GM21360 (cell line): ENCODE measurements at regions not wholly inside any gene's neighbourhood (a gene's known extent, or its start where the extent isn't known, plus 50 kb on each side); places are given as distances from the start of the nearest gene placed in this dataset.
"Not testable (repeated sequence)": the region's sequence is repeated elsewhere in the genome, so short reads cannot be mapped to it uniquely, and the experiment has no call there.

ENCODE experiments used
- ATAC-seq: cut with Tn5 transposase; IDR thresholded peaks from one replicate; pipeline ENCODE4 v1.9.1; 2021; ENCODE audit warnings: mild to moderate bottlenecking, moderate library complexity; ENCODE audit not compliant: unreplicated experiment

DNA sequence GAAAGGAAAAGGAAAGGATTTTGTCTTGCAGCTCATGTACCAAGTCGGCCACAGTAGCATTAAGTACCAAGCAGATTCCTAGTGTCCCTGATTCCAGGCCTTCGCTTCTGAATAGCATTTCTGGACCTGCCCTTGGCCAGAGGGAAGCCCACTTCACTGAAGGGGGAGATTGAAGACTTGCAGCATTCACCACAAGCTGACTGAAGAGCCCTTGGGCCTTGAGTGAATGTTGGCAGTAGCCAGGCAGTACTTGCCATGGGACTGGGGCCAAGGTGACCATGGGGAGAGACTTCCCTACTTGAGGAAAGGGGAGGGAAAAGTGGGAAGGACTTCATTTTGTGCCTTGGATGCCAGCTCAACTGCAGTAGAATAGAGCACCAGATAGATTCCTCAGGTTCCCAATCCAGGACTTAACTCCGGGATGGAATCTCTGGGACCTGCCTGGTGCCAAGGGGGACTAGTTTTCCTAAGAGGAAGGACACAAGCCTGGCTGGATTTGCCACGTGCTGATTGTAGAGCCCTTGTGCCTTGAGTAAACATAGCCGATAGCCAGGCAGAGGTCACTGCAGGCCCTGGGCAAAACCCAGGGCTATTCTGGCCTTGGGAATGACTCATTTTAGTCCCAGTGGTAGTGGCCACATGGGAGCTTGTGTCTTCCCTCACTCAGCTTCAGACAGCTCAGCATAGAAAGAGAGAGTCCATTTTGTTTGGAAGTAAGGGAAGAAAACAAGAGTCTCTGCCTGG is 141.7 kb upstream of the KCND2 start:
- no peak for ATAC-seq

DNA sequence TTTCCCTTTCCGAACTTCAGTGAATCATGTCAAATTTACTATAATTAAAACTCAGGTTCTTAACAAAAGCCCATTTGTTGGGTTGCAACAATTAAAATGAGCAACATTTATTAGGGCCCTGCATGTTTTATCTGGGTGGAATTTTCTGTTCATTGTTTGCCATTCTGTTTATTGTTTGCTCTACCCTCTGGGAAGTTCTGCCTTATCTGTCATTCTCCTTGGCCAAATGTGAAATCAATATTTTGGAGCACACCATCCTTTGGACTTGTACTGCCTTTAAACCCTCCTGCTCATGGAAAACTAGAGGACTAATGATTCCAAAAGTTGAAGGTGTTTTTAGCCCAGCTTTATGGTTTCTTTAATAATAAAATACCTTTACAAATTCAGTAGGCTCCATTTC is 134.5 kb upstream of the KCND2 start:
- no peak for ATAC-seq

DNA sequence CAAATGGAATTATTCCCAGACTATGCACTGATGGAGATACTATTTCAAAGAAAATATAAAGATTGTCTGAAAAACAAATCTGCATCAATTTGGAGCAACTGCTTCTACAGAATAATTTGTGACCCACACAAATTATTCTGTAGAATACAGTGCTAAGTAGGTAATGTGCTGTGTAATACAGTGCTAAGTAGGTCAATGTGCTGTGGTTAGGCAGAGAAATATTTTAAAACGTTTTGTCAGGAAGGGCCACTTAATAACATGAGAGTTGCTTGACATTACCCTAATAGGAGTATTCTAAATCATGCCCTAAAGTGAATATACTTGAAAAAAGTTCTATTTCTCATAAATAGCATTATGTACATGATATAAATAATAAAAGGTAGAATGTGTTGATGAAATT is 116.5 kb upstream of the KCND2 start:
- no peak for ATAC-seq

DNA sequence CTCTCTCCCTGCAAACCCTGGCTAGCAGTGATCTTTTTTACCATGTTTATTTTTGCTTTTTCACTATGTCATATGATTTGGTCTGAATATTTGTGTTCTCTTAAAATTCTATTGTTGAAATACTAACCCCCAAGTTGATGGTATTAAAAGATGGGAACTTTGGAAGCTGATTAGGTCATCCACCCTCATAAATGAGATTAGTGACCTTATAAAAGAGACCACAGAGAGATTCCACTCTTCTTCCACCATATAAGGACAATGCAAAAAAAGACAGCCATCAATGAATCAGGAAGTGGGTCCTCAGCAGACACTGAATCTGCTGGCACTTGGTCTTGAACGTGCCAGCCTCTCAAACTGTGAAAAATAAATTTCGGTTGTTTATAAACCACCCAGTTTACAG is 112.8 kb upstream of the KCND2 start:
- ATAC-seq = no peak

DNA sequence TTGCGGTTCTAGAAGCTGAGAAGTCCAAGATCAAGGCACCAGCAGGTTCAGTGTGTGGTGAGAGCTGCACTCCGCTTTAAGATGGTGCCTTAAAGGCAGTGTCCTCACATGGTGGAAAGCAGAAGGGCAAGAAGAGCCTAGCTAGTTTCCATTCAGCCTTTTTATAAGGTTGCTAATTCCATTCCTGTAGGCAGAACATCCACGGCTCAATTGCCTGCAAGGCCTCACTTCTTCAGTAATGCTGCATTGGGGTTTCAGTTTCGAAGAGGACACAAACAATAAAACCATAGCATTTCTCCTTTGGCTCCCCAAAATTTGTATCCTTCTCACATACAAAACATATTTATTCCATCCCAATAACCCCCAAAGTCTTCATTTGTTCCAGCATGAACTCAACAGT is 109.5 kb upstream of the KCND2 start:
- no peak for ATAC-seq

DNA sequence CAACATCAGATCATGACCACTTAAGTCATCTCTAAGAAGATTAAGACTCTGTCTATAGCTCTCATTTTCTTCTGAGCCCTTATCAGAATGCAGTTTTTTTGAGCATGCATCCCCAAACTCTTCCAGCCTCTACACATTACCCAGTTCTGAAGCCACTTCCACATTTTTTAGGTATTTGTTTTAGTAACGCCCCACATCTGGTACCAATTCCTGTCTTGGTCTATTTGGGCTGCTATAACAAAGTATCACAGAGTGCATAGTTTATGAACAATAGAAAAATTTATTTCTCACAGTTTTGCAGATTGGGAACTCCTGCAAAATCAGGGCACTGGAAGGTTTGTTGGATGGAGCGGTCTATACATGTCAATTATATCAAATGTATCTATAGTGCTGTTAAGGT is 107.7 kb upstream of the KCND2 start:
- ATAC-seq = no peak

DNA sequence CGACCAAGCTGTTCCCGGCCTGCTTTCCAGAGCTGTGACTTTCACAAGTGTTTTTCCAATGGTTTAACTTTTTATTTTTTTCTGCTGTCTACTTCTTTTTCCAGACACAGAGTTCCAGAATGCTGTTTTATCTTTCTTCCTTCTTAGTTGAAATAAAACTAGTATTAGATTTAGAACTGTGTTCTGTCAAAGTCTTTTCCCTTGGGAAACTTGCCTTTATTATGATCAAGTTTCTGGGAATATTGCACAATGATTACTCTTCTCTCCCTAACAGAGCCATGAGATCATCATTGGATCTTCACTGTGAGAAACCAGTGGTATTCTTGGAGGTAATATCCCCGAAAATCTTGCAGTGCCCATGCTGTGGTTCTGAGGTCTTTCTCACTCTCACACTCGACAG is 104.9 kb upstream of the KCND2 start:
- no peak for ATAC-seq

DNA sequence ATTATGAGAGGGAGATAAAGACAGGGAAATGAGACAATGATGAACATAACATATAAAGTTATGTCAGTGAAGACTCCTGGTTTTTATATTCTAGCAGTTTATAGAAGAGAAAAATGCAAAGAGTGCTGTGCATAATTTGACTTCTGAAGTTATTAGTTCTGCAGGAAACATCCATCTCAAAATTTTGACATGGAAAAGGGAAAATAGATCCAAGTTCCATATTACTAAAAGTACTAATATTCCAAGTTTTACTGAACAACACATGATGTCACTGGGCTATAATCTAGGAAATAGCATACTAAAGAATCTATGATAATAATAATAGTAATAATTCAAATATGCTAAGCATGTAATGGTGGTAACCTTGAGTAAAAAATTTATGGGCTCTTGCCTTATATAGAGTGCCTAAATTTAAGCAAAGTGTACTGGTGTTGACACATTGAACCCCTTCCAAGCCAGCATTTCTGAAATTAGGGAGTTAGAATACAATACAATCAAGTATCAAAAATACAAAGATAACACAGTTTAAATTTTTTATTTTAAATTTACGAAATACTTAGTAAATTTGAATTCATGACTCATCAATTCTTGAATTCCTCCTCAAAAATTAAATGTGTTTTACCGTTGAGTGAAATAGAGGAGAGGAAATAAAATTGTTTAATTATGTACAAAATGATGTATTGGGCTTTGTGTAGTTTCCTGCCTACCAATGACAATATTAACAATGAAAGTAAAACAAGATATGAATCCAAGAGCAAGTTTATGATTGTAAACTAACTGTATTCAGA is 102.8 kb upstream of the KCND2 start:
- no peak for ATAC-seq

DNA sequence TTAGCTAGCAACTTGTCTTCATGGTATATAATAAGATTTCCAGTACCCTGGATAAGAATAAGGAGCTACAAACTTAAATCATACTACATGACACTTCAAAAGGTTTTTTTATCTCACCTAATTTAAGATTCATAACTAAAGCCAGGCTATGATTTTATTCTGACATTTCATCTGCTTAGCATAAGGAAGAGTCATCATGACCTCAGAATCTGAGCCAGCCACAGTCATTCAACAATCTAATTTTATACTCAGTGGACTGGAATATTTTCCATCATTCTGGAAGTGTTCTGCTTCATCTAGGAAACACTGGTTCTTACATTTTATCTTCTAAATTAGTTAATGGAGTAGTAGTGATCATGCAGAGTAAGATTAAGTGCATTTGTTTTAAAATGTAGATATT is 102.1 kb upstream of the KCND2 start:
- no peak for ATAC-seq

DNA sequence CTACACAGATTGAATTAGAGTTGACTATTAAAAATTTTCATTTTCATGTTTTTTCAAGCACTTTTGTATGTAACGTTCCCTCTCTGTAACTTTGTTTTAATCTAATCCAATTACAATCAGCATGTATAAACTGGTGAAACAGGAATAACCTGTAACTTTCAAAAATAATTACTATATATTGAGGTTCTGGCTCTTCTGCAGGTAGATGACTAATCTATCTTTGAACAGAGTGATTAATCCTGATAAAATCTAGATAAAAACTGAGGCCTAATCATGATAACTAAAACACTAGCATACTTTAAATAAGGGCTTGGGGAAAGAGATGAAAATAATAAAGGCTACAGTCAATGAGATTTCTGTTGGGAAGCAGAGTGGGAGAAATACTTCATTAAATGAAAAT is 101.6 kb upstream of the KCND2 start:
- no peak for ATAC-seq

DNA sequence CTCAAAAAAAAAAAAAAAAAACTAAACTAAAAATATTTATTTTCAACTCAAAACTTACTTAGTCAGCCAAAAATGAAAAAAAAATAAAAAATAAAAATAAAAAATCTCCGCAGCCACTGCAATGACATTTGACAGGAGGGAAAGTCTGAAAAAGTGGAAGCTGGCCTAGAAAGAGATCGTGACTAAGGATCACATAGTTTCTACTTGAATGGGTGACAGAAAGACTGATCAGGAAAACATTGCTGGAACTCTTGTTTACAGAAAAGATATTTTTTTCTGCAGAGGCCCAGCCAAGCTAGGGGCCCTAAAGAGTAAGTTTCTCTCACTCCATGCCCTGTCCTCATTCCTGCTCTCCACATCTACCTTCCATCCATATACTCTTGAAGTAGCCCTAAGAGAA is 92.8 kb upstream of the KCND2 start:
- ATAC-seq = no peak

DNA sequence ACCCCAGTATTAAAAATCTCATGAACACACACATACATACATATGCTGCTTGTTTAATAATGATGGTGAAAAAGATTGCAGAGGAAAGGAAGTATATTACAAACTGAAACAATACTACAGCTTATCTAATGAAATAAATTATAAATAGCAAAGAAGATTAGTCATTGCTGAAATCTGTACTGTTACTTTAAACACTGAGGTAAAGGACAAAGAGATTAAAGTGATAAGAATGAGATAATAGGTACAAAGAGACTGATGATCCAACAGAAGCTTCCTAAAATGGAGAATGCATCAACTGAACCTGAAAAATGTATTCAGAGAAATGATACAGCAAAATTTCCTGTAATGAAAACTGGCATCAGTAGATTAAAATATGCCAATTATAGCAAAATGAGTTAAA is 91.5 kb upstream of the KCND2 start:
- ATAC-seq = no peak

DNA sequence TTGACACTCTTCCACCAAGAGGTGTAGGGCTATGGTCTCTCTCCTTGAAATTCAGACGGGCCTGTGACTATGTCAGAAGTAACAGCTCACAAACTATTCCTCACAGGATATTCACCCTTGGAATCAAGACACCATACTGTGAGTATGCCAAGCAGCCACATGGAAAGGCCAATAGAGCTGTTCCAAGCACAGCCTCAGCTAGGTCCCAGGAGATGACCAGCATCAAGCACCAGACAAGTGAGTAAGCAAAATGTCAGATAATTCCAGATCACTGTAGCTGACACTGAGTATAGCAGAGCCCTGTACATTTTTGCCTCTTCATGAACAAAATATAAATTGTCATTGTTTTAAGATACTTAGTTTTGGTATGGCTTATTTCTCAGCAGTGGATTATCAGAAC is 88.1 kb upstream of the KCND2 start:
- no peak for ATAC-seq

DNA sequence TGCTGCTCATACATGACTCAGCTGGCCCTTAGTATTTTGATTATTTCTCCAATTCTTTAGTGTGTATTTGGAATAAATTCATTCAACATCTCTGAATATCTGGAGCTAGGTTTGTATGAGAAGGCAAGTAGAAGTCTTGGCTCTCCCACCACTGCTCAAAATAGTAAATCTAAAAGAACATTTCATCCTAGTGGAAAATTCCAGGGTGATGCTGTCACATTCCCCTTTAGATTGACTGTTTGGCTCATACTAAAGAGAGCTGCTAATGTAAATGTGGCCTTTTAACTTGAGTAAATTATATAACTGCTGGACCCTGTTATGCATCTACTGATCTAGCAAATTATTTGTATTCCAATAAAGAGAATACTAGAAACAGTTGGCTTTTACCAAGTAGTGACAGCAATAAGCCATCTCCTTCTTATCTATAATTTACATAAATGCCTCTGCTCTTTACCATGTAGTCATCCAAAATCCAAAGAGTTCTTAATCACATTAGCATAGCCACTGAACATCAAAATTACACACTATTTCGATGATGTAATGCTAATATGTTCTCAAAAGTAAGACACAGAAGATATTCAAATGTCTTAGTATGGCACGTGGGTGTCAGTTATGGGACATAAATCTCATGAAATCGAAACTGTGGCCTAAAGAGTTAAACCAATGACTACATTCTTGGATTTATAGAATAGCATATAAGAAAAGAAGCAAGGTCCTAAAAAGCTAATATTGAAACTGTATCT is 86.9 kb upstream of the KCND2 start:
- no peak for ATAC-seq

DNA sequence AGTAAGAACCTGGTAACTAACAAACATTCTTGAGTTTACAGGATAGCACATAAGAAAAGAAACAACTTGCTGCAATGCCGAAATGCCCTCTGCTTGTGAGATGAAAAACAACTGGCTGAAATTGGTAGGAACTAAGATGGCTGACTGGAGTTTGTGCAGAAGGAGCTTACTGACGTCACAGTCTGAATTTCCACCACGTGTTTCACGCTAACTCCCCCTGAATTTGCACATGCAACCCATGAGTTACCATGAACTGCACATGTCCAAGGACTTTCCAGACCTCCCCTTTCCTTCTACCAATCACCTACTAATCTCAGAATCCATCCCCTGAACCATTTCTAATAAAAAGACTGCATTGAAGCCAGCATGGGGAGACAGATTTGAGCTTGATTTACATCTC is 86.3 kb upstream of the KCND2 start:
- ATAC-seq = no peak

DNA sequence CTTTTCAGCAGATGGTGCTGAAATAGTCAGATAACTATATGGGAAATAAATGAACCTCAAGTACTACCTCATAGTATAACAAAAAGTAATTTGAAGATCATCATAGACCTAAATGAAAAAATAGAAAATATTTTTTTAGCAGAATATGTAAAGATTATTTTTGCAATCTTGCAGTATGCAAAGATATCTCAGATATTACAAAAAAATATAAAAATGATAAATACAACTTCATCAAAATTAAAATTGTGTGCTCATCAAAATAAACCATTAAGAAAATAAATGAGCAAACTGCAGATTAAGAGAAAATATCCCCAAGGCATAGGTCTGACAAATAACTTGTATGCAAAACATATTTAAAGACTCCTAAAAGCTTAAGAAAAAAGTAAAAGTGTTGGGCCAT is 83.4 kb upstream of the KCND2 start:
- ATAC-seq = no peak

DNA sequence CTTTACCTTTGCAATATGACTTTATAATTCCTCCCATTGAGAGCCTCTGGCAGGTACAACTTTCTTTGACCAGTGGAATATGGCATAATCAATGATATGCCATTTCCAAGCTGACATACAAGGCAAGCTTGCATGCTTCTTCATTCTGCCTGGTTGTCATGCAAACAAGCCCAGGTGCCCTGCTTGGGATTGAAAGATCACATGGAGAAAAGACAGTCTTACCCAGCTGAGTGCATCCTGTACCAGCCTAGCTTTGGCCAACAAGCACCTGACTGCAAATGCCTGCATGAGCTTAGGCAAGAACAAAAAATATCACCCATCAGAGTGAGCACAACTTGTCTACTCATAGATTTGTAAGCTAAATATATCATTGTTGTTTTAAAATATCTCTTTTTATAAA is 82.9 kb upstream of the KCND2 start:
- ATAC-seq = no peak

DNA sequence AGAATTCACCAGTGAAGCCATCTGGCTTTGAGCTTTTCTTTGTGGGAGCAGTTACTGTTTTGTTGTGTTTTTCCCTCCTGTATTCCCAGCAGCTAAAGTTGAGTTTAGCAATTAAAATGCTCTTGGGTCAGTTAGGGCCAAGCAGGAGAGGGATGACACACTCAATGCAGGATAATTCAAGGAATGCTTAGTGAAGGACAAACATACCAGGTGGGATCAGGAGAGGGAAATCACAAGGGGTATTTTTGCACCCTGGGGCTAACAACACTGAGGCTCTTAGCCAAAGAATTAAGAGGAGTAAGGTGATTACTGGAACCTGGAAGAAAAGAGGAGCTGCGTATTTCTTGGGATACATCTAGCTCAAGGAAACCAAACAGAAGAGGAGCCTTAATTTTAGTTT is 82.4 kb upstream of the KCND2 start:
- no peak for ATAC-seq

DNA sequence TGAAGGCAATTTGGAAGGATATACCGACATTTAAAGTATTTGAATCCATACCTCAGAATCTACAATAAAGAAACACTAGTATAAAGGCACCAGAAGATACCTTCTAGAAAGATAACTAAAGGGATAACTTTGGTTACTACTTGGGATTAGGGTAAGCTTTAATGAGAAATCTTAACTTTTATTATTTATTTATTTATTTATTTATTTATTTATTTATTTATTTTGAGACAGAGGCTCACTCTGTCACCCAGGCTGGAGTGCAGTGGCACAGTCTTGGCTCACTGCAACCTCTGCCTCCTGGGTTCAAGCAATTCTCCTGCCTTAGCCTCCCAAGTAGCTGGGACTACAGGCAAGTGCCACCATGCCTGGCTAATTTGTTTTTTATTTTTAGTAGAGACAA is 81.6 kb upstream of the KCND2 start:
- not testable (repeated sequence) for ATAC-seq

DNA sequence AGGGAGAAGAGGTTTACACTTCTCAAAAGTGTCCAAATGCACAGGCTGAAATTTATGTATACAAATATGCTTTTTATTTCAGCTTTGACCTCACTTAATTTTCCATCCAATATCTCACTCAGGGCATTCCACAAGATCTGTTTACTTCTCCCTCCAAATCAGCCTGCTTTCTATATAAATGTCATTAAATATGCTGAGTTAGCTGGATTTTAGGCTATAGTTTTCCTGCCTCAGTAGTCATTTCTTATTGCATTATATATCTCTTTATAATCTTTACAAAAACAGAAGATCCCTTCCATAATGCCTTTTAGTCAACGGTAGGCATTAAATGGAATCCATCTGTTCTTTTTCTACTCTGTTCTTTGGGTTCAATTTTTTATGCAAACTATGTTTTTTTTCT is 71.7 kb upstream of the KCND2 start:
- no peak for ATAC-seq

DNA sequence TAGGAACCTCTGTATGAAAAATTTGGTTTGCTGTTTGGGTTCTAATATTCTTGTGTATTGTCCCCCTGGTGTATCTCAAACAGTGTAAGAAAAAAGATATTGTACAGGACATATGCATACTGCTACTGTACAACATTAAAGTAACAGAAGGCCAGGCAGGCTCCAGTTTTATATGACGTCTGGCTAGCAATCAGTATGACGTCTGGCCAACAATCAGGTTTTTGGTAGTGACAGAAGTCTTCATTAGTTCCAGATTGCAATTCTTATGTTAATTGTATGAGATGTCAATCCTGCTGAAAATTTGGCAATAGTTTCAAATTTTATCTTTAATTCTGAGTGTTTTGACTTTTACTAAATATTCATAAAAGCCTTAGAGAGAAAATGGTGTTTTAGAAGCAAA is 67.9 kb upstream of the KCND2 start:
- no peak for ATAC-seq

DNA sequence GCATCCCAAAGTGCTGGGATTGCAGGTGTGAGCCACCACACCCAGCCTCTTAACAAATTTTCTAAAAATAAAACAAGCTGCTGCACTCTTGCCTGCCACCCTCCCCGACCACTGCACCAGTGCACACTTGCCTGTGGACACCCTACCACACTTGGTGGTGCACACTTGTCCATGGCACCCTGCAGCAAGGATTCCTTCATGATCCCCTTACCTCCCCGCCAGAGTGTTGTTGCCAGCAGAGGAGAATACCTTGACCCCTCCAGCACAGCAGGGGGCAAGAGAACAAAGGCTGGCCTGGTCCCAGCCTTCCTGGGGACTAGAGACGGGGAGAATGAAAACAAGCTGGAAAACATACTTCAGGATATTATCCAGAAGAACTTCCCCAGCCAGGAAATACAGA is 65.9 kb upstream of the KCND2 start:
- ATAC-seq = no peak
